GM12872 (cell line): ENCODE measurements at regions not wholly inside any gene's neighbourhood (a gene's known extent, or its start where the extent isn't known, plus 50 kb on each side); places are given as distances from the start of the nearest gene placed in this dataset.

Source experiments
- TF ChIP-seq, protein P1 (sequence below): IDR thresholded peaks from 3 replicates; pipeline ENCODE4 v1.5.1; 2011; ENCODE audit warnings: low read depth, mild to moderate bottlenecking, low read length, moderate library complexity; ENCODE audit not compliant: insufficient read depth

GRCh38 chr21:38173276-38174035 lies 83.3 kb upstream of the KCNJ15 start:
- TF ChIP-seq, protein P1, sequence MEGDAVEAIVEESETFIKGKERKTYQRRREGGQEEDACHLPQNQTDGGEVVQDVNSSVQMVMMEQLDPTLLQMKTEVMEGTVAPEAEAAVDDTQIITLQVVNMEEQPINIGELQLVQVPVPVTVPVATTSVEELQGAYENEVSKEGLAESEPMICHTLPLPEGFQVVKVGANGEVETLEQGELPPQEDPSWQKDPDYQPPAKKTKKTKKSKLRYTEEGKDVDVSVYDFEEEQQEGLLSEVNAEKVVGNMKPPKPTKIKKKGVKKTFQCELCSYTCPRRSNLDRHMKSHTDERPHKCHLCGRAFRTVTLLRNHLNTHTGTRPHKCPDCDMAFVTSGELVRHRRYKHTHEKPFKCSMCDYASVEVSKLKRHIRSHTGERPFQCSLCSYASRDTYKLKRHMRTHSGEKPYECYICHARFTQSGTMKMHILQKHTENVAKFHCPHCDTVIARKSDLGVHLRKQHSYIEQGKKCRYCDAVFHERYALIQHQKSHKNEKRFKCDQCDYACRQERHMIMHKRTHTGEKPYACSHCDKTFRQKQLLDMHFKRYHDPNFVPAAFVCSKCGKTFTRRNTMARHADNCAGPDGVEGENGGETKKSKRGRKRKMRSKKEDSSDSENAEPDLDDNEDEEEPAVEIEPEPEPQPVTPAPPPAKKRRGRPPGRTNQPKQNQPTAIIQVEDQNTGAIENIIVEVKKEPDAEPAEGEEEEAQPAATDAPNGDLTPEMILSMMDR: no peak

DNA sequence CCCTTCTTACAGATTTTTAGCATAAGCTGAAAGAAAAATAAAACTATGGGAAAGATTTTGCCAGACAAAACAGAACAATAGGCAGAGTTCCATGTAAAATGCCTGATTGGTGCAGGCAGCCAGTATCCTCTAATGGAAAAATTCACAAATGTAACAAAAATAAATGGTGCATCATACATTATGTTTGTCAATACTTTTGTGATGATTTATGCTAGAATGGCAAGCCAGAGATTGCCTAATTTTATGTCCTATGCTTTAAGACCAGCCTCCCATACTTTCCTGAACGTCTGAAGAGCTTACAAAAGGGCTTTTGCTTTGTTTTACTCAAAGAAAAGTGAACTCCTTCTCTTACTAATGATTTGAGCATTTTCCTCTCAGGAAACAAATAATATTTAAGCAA lies 81.5 kb upstream of the KCNJ15 start:
- TF ChIP-seq, protein P1: no peak

- TF ChIP-seq, protein P1: no peak
Measured at GRCh38 chr21:38177919-38178652, 78.7 kb upstream of the KCNJ15 start.

DNA sequence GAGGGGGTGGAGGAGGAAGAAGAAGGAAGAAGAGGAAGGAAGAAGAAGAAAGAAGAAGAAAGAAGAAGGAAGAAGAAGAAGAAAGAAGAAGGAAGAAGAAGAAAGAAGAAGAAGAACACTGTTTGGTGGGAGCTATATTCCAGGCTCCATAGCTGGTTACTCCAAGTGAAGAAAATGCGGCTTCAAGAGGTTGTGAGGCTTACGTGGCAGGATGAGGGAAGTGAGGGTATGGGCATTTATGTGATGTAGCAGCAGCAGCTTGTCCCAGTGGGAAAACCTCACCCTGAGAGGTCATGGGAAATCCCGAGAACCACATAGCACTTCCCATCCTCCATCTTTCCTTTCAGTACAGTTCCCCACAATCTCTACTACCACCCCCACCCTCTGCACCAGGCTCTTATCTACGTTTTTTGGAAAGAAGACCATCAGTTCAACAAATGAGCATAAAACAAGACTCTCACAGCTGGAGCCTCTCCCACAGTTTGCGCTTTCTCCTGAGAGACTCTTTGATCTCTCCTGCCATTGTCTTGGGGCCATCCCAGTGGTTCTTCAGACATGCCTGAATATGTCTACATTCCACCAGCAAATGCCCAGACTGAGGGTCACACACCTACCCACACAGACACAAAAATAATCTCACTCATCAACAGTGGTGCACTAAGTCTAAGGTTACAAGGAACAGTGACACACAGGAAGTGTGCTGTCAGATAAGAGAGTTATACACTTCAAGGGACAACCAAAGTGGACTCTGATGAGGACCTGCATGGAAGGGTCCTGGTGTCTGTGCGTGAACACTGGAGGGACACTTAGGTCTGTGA lies 77.9 kb upstream of the KCNJ15 start:
- TF ChIP-seq, protein P1: no peak

GRCh38 chr21:38179511-38179910 lies 77.3 kb upstream of the KCNJ15 start:
- TF ChIP-seq, protein P1: no peak

DNA sequence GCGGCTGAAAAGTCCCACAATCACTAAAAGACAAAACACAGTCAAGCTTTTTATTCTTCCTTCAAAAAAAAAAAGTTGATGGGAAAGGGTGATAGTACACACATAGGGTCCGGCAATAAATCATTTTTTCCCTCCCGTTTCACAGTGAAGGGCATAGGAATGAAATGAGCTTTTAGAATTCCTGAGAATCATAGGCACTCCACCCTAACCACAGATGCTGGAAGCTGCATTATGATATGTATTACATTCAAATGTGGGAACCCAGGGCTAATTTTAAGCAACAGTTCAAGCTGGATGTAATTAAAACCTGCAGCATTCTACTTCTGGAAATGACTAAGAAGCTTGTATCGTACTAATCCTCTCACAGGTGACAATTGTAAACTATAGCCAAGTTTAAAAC lies 75.7 kb upstream of the KCNJ15 start:
- TF ChIP-seq, protein P1: no peak
